ENCODE measurements at regions not wholly inside any gene's neighbourhood (a gene's known extent, or its start where the extent isn't known, plus 50 kb on each side); places are given as distances from the start of the nearest gene placed in this dataset.
A peak's percentile ranks its signal among the peaks of the same experiment; 100 is the strongest.

DNA sequence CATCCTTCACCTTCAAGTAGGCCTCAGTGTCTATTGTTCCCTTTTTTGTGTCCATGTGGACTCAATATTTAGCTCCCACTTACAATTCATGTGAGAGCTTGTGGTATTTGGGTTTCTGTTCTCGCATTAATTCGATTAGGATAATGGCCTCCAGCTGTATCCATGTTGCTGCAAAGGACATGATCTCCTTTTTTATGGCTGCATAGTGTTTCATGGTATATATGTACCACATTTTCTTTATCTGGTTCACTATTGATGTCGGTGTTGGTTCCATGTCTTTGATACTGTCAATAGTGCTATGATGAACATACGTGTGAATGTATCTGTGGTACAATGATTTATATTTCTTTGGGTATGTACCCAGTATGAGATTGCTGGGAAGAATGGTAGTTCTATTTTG is 113.7 kb downstream of the FGF18 start:
- Histone ChIP-seq H2BK5ac (ENCODE audit: low read depth, low read length) (no peak overlapping the region), H3K9me3 (ENCODE audit: insufficient read depth in 2 of 2, low read depth in 1 of 2, low read length in 1 of 2) (no peaks in the 10 kb centered on the region), H3K79me1 (ENCODE audit: low read depth, low read length) (no peaks in the 10 kb centered on the region), H3K18ac (ENCODE audit: extremely low read depth, low read length) (no peak overlapping the region), H3K23ac (ENCODE audit: insufficient read length) (no peak overlapping the region), H3K4me2 (ENCODE audit: insufficient read depth in 1 of 2, low read depth in 2 of 2, low read length in 2 of 2) (no peak overlapping the region), H3K14ac (ENCODE audit: insufficient read length) (no peak overlapping the region), H3K56ac (replicated peaks; ENCODE audit: insufficient read length, low read depth, low read length) (no peak overlapping the region), H4K5ac (ENCODE audit: insufficient read length, low read depth, low read length) (no peak overlapping the region), H3K79me2 (ENCODE audit: control insufficient read depth in 1 of 2, insufficient read depth in 2 of 2, low read length in 2 of 2) (no peaks in the 10 kb centered on the region), H2AK5ac (ENCODE audit: low read depth, low read length) (no peak overlapping the region), H4K20me1 (replicated peaks in 1 of 2; ENCODE audit: control insufficient read depth in 1 of 2, insufficient read depth in 2 of 2, low read length in 2 of 2) (no peaks in the 10 kb centered on the region), H4K8ac (ENCODE audit: extremely low read depth, insufficient read depth, low read length) (no peak overlapping the region), H4K91ac (replicated peaks; ENCODE audit: insufficient read length, low read length) (no peak overlapping the region), H3K36me3 (ENCODE audit: control insufficient read depth in 2 of 4, insufficient read depth in 4 of 4, low read length in 3 of 4) (no peaks in the 10 kb centered on the region), H3K23me2 (ENCODE audit: low read depth, low read length) (no peaks in the 10 kb centered on the region), H3K4ac (replicated peaks; ENCODE audit: insufficient read length, low read depth, low read length) (no peak overlapping the region), H3K9ac (replicated peaks in 1 of 4; ENCODE audit: extremely low read depth in 1 of 4, low read depth in 3 of 4, low read length in 3 of 4) (no peak overlapping the region), H2BK12ac (ENCODE audit: low read depth, low read length) (no peak overlapping the region), H2BK20ac (ENCODE audit: low read length) (no peak overlapping the region), H3K27ac (ENCODE audit: low read depth, low read length) (no peak overlapping the region), H2BK15ac (ENCODE audit: low read length) (no peak overlapping the region), H2AFZ (ENCODE audit: low read length) (no peak overlapping the region), H3K4me1 (replicated peaks in 1 of 4; ENCODE audit: control insufficient read depth in 3 of 4, insufficient read depth in 4 of 4, low read length in 3 of 4) (peaks cover 2 to 12% (median 8%) of the 10 kb centered on the region in 4 experiments; a peak in 5 of 7 replicates), H3K27me3 (replicated peaks in 1 of 4; ENCODE audit: control insufficient read depth in 3 of 4, extremely low read depth in 1 of 4, insufficient read depth in 3 of 4, low read length in 3 of 4) (peaks cover 0 to 2% (median 0%) of the 10 kb centered on the region in 4 experiments; a peak in 1 of 7 replicates), H3K4me3 (ENCODE audit: extremely low read depth in 1 of 4, insufficient read depth in 2 of 4, low read depth in 3 of 4, low read length in 4 of 4) (no peak overlapping the region), H2BK120ac (replicated peaks; ENCODE audit: low read depth, low read length) (no peak overlapping the region)
- POLR2A ChIA-PET (ENCODE audit: partially characterized antibody): no interaction called here
- DNase-seq (ENCODE audit: low read depth in 1 of 2, low spot score in 2 of 2): no peak
- WGBS, 2 experiments (ENCODE audit: extremely low coverage in 1 of 2, insufficient coverage in 1 of 2, insufficient read length in 1 of 2, insufficient replicate concordance in 2 of 2, low coverage in 1 of 2, low lambda C conversion rate in 2 of 2, missing lambda C conversion rate in 1 of 2): 90% methylated on average over 4 of the region's 4 CpGs; no CpG with 5 or more reads in 1 of the 2 experiments
- no peak for FAIRE-seq
- CTCF ChIA-PET (ENCODE audit: partially characterized antibody): interaction anchor here (0.6 kb wide), 1 partner anchor 577 kb away, joined by 3 read pairs; no protein-coding TSS in a partner anchor
- TF ChIP-seq HDAC2 (IDR thresholded peaks at IDR 0.05; ENCODE audit: borderline replicate concordance in 1 of 2, low read depth in 2 of 2, low read length in 2 of 2): no peak
- TF ChIP-seq BACH1 (IDR thresholded peaks at IDR 0.05; ENCODE audit: low read length): no peak
- TF ChIP-seq KDM1A (IDR thresholded peaks at IDR 0.05; ENCODE audit: borderline replicate concordance, low read length): 0 out of 2 replicates have a peak, but pooled peaks have one; percentile 40

Data from H1 (cell line).